Activated naive CD8-positive, alpha-beta T cell treated with anti-CD3 and anti-CD28 coated beads, Interleukin-2, amount 50 U/mL, for 16 hours (primary cell): ENCODE measurements at regions not wholly inside any gene's neighbourhood (a gene's known extent, or its start where the extent isn't known, plus 50 kb on each side); places are given as distances from the start of the nearest gene placed in this dataset.

Experiments used
- DNase-seq: peaks from one replicate; pipeline ENCODE4 v3.0.0-alpha.2; 2020; ENCODE audit warnings: low read depth, low spot score

DNA sequence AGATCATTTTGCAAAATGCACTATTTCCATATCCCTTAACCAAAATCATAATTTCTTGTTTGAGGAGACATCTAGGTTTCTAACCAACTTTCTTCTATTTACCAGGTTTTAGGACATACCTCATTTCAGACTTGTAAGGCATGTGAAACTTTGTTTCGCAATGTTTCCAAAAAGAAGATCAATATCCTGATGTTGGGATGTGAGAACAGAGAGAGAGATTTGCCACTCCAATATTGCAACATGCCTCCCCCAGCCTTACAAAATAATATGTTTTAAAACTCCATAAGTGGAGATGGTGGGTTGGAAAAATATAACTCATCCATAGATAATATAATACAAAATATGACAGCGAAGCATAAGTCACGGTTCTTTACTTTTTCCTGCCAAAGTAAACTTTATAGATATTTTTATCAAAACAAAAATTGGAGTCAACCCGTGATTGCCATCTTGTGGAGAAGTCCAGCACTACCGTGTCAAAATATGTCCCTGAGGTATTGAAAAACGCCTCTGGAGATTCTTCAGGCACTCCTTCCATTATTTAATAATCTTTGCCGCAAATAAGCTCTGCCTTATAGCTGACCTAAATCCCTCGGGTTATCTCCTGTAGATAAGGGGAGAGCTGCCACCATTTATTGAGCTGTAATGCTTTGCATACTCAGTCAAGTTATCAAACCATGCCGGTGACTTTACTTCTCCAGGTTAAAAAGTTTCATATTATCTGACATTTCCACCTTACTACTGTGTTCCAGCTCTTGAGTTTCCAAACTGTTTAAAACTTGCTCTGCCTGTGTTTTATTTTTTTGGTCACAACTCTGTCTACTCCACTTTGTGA lies 534.2 kb downstream of the HACE1 start:
- DNase-seq, result no peak

DNA sequence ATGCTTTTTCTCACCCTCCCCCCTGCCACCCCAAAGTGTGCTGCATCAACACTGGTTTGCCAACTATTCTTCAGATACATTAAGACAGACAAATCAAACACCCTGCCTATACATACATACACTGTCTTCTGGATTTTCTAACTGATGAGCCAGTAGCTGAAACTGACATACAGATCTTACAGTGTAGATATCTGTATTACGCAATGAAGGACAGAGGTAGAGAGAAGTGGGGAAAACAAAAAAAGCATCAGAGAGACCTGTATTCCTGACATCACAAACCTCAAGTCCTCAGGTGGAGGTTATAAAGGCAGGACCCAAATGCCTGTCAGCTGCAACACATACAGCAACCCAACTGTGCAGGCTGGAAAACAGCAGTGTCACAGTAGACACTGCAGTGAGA lies 535.4 kb downstream of the HACE1 start:
- no peak for DNase-seq

DNA sequence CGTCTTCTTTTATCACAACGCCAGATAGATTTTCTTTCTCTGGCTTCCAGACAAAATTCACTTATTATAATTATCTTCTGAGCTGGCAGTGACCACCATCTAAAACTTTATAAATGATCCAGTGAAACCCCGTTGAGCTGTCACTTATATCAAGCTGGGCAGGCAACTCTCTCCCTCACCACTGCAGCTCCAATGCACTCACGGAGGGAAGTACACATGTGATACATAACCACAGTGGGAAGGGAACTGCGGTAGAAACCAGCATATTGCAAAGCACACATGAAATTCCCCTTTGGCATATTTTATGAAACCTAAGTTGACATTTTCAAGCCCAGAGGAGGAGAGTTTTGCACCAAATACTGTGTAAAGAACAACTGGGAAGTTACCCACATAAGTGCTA lies 536.9 kb downstream of the HACE1 start:
- DNase-seq, result no peak

DNA sequence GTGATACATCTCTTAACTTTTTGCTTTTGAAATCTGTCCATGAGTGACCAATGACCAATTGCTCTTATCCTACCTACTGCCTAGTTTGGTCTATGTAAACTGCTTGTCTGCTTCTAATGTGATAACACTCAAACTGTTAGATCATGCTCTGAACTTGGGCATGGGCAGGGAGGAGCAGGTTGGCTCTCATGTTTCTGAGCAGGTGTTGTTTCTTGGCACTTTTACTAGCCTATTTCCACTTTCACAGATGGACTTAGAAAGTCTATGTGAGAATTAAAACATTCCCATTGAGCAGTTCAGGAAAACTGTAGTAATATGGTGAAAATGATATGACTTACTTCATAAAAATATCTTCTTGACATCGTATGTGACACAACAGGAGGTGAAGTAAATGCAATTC lies 538.4 kb downstream of the HACE1 start:
- no peak for DNase-seq

DNA sequence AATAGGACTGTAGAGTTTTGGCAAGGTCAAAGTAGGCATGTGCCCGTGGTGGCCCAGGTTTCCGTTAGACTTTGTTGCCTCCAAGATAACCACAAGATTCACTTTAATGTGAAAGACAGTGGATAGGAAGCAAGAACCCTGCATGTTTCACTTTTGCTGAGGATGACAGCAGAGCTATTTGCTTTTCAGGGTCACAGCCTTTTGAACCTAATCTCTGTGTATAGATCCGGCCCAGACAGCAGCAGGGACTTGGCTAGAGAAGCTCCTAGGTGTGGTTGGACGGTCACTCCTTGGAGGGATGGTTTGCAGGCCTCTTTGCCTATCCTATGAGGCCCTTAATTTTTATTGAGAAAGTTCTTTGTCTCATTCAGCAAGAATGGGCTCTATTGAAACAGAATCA lies 538.8 kb downstream of the HACE1 start:
- DNase-seq, result no peak

DNA sequence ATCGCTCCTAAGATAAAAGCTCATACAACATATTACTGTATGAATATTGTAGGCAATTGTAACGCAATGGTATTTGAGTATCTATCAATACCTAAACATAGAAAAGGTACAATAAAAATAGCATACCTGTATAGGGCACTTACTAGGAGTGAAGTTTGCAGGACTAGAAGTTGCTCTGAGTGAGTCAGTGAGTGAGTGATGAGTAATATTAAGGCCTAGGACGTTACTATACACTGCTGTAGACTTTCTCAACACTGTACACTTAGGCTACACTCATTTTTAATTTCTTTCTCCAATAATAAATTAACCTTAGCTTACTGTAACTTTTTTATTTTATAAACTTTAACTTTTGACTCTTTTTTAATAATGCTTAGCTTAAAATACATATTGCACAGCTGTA lies 546.9 kb downstream of the HACE1 start:
- DNase-seq, result no peak

DNA sequence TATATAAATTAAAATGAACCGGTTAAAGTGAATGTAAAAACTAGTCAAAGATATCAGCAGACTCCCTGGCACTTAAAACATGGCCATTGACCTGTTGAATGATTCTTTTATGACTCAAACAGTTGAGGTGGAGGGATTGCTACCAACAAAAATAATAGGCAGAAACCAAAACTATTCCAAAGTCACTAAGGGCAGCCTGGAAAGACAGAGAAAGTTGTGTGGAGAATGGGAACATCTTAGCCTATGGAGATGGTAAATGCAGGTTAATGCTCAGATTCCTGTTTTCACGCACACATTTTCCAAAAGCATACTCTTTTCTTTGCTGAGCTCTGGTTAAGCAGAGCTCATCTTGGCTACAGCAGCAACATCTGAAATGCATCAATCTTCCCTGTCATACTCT lies 553.5 kb downstream of the HACE1 start:
- DNase-seq, result no peak

DNA sequence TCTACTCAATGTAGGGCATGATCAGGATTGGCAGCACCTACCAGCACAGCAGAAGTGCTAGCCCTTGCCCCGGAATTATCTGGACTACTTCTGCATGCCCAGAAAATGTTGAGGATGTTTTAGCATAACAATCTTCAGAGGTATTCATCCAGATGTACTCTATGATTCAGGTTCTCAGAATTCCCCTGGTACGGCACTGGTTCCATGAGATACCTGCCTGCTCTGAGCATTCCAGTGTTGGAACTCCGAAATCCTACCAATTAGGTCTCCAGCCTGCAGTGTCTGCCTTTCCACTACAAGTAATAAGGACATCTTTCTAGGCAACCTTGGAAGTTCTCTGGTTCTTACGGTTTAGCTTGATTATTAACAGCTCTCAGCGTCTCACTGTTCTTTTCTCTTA lies 554.5 kb downstream of the HACE1 start:
- no peak for DNase-seq

DNA sequence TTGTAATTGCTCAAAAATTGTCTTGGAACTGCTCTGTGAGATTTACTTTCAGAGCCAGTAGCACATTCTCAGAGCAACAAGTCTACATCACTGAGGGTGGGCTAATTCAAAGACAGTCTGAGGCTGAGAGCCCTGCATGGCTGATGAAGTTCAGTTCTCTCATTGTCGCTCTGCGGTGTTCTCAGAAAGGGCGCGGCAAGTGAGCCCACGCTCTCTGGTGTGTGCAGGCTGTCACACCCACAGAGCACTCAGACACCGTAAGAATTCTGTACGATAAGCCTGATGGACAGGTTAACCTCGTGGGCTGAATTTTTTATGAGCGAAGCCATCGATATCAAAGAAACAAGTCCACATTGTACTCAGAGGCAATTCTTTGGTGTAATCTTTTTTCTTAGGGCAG lies 557.8 kb downstream of the HACE1 start:
- no peak for DNase-seq

DNA sequence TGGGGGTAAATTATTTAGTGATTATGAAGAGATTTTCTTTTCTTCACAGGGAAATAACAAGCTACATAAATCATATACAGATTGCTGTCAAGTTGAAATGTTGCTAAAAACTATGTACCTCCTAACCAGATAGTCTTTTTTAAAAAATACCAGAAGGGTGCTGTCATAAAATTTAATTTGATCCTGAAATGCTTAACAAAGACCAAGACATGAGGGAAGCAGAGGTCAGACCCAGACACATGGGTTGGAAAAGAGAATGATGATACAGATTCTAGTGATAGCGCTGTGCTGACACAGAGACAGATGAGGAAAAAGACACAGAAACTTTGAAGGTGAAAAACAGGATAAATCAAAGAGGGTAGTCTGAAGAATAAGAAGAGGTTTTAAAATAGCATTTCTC lies 573.1 kb downstream of the HACE1 start:
- no peak for DNase-seq

DNA sequence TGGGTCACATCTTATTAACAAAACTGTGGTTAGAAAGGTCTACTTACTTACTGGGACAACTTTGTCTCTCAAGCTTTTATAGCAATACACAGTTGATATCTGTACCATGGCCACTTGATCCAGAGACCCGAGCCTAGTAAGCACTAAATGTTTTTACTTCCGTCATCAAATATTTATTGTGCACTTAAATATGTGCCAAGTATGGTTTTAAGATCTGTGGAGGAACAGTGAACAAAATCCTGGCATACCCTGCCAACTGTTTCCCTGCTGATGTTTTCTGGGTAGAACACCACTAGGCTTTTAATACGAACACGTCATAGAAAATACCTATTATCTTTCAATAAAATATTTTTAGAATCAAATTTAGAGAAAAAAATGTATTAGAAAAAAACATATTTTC lies 574.8 kb downstream of the HACE1 start:
- no peak for DNase-seq

DNA sequence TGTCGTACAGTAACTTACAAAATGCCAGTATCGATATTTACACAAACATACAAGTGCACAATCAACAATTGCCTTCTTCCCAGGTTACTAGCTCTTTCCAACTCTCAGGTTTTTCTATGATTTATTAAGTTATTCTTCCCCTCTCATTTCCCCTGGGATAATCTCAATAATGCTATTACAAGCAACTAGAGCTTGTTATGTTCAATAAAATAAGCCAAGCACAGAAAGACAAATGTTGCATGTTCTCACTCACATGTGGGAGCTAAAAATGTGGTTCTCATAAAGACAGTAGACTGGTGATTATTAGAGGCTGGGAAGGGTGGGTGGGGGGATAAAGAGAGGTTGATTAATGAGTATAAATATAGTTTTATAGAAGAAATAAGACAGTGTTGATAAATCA lies 577.1 kb downstream of the HACE1 start:
- DNase-seq, result no peak

DNA sequence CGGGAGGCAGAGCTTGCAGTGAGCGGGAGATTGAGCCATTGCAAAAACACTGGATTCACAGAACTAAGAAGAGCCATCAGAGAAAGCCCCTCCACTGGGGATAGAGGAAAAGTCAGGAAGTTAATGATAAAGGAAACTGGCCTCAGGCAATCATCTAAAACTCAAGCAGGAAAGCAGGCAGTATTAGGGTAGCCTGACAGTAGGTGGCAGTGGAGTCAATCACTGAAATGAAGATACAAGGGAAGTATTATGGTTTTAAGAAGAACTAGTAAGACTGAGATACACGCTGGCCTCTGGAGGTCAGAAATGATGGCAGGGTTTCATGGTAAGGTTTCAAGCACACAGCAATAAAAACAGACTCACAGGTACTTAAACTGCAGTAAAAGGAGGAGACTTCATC lies 578.3 kb downstream of the HACE1 start:
- DNase-seq, result no peak

DNA sequence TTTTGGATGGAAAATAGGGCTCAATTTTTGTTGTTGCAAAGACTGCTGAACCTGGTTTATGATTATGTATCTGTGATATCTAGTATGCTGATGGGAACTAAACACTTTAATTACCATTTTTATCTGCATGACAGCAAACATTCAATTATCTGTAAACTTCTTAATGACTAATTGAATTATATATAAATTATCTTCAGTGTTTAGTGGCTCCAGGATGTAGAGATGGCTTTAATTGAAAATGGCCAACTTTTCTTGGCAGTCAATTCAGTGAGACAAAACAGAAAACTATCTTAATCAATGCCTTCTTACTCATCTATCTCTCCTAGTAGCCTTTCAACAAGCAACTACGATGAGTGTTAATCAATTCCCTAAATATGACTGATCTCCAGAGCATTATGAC lies 591.3 kb downstream of the HACE1 start:
- no peak for DNase-seq

DNA sequence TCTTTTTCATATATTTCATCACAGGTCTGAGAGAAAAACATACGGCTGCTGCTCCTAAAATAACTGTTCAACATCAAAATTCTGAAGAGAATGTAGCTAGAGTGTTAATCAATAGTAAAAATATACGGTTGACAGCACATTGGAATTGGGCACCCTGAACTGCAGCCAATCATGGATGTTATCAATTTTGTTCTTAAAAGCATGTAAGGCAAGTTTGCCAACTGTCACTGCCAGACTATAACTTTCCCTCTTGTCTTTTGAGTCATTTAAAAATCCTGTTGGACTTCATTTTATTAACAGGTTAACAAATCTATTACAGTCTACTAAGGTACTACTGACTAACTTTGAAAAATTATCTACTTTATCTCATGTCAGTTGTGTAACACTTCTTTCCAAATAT lies 592.8 kb downstream of the HACE1 start:
- no peak for DNase-seq

DNA sequence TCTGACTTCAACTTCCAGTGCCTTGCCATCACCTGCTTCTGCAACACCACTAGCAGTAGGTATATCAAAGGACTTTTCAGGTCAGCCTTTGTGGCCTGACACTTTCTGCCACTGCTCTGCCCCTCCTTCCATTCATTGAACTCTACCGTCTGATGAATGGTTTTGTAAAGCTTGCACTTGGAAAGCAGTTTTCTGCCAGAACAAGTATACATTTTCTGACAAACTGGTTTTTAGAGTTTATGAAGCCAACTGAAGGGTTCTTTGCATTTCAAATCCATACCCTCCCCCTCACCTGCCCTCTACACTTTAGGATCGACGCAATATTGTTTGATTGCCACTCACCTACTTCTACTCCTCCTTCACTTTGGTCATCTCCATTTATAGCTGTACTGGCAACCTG lies 603.1 kb downstream of the HACE1 start:
- no peak for DNase-seq

DNA sequence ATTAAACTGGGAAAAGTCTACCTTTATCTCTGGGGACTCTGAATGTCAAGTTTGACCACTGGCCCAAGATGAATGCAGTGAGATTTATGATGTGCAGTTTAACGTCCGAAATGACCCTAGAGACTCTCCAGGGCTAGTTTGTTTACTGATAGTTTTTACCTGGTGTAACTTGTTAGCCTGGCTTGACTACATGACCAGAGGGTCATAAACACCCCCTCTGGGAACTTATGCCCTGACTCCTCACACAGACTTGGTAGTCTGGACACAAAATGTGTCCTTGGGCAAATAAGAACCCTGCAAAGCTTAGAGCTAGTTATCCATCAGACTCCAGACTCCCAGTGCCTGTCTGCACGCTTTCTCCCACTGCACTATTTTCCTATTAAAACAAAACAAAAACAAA lies 606.5 kb downstream of the HACE1 start:
- no peak for DNase-seq

DNA sequence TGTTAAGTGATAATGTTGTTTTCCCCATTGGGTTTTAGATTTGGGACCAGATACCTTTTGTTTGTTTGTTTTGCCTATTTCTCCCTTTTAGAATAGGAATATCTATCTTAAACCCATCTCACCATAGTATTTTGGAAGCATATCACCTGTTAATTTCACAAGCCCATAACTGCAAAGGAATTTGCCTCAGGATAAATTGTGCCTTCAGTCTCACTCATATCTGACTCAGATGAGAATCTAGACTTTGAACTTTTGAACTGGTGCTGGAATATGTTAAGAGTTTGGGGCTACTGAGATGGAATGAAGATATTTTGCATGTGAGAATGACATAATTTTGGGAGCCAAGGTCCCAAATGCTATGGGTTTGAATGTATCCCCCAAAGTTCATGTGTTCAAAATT lies 607.4 kb downstream of the HACE1 start:
- no peak for DNase-seq

DNA sequence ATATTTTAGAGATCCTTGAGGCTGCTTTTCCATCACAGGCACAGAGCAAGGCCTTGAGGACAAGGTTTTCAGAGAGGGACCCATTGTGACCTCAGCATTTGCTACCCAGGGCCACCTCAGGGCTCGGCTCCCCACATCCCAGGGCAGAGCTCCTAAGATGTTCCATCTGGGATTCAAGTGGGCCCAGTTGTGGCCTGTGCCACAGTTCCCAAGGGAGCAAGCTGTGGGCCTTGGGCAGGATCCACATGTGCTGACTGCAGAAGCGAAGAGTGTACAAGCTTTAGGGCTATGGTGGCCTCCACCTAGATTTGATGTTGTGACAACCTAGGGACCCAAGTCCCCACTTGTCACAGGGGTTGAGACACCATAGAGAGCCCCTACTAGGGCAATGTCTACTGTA lies 608.1 kb downstream of the HACE1 start:
- no peak for DNase-seq

DNA sequence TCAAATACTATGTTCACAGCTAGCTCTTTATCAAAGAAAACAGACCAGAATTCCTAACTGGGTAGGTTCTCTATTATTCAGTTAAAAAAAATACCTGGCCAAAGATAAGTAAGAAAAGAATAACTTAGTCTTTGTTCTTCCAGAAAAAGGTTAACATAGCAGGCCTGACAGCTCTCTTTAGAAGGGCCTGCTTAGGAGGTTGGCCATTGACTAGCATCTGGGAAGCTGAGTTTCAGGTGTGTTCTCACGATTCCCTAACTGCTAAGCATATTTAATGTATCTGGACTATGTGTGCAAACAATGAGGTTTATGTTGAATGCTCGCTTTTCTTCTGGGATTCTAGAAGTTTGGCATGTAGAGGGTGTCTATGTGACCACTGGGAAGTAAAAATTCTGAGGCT lies 618.9 kb downstream of the HACE1 start:
- no peak for DNase-seq

DNA sequence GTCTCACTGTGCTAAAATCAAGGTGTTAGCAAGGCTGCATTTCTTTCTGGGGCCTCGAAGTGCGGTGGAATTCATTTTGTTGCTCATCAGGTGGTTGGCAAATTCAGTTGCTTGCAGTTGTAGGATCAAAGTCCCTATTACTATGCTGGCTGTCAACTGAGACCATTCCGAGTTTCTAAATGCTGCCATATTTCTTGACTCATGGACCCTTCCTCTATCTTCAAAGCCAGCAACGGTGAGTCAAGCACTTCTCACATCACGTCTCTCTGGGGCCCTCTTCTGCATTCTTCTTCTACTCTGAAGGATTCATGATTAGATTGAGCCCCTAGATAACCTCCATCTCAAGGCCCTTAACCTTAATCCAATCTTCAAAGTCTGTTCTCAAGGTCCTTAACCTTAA lies 619.7 kb downstream of the HACE1 start:
- DNase-seq, result no peak

DNA sequence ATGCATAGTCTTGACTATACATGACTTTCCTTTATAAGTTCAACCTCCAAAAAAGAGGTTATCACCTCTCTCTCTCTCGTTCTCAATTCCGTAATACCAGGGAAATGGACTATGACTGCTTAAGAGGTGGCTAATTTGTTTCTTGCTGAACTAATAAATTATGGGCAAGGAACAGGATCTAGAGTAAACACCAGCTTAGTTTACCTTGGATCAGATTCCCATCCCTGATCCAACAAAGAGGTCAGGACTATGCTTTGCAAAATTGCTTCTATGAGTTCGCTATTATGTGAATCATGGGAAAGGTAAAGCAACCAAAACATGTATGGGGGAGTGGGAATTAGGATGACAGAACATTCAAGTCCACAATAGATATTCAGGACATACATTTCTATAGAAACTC lies 630.7 kb downstream of the HACE1 start:
- no peak for DNase-seq

DNA sequence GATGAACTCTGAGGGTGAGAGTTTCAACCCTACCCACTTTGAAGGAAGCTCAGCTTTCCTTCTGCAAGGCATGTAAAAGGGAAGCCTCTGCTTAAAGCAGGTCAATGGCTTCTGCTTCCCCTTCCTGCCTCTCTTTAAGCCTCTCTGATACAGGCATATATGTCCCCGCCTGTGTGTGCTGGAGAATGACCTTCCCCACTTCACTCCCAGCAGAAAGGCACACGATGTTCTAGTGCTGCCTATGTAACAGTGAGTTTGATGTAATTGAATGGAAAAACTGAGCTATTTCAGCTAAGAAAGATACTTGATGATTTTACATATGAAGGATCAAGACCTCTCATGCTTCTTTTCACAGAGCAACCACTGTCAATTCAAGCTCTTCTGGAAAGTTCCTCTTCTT lies 632.2 kb downstream of the HACE1 start:
- no peak for DNase-seq

DNA sequence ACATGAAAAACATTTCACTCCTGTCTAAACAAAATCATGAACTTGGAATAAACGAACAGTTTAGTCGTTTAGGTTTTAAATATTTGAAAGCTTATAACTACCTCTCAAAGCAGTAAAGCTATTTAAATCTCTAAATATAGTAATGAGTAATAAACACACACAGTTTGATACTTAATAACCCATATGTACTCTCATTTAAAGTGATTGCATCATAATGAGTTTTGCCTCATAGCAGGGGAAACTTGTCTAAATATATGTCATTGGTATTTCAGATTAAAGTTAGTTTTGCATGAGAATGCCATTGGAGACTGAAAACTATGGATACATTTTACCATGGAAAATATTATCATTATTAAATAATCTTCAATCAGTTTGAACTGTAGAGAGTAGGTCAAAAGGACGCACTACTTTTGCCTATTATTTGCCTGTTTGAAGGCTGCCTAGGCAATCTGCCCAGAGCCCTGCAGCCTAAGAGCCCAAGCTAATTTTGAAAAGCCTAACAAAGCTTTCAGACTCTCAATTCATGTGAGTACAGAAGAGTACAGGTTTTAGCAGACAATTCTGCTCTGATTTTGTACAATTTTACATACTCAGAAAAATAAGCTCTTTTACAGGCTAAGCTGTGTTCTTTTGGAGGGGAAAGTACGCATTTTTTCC lies 632.8 kb downstream of the HACE1 start:
- DNase-seq, result no peak
